ENCODE measurements at regions not wholly inside any gene's neighbourhood (a gene's known extent, or its start where the extent isn't known, plus 50 kb on each side); places are given as distances from the start of the nearest gene placed in this dataset.

GRCh38 chr15:38042707-38043445, 108.4 kb downstream of the TMCO5A start:
- no peak for DNase-seq (ENCODE audit: extremely low read depth, low read depth)
- TF ChIP-seq, protein P1, sequence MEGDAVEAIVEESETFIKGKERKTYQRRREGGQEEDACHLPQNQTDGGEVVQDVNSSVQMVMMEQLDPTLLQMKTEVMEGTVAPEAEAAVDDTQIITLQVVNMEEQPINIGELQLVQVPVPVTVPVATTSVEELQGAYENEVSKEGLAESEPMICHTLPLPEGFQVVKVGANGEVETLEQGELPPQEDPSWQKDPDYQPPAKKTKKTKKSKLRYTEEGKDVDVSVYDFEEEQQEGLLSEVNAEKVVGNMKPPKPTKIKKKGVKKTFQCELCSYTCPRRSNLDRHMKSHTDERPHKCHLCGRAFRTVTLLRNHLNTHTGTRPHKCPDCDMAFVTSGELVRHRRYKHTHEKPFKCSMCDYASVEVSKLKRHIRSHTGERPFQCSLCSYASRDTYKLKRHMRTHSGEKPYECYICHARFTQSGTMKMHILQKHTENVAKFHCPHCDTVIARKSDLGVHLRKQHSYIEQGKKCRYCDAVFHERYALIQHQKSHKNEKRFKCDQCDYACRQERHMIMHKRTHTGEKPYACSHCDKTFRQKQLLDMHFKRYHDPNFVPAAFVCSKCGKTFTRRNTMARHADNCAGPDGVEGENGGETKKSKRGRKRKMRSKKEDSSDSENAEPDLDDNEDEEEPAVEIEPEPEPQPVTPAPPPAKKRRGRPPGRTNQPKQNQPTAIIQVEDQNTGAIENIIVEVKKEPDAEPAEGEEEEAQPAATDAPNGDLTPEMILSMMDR (IDR thresholded peaks at IDR 0.05; ENCODE audit: low read depth, low read length, missing control alignments), result no peak
- no peak overlapping the region for H3K4me3 ChIP-seq (replicated peaks; ENCODE audit: low read depth, low read length)

DNA sequence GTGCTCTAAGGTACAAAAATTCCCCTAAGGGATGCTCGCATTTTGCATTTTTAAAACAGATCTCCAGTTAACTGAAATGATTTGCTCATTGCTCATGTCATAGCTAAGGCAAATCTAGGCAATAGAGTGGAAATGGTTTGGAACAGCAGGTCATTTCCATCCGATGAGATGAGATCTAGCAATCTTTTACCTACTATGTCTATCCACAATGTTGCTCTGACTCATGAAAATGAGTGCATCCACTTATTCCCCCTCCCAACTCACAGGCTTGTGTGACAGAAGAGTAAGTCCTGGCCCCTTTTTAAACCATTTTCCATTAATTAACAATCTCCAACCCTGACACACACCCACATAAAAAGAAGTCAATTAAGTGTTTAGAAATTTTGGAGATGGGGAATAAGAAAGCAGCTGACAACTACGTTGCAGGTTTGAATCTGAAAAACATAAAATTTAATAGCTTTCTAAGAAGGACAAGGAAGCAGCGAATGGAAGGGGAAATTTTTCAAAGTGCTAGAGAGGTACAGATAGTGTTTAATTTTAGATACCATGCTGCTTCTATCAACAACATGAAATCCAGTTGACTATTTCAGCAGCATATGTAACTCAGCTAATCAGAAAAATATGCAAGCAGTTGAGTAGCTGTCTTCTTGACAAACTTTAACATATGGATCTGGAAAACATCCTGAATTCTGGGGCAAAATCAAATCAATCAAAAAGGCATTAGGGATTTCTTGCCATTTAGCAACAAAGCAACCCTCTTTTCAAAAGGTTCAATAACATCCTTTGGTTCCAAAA, 112.0 kb downstream of the TMCO5A start:
- H3K4me3 ChIP-seq (replicated peaks; ENCODE audit: low read depth, low read length), result no peak overlapping the region
- no peak for DNase-seq (ENCODE audit: extremely low read depth, low read depth)
- TF ChIP-seq, protein P1 (IDR thresholded peaks at IDR 0.05; ENCODE audit: low read depth, low read length, missing control alignments), result no peak

GRCh38 chr15:38048001-38048455, 113.6 kb downstream of the TMCO5A start:
- DNase-seq (ENCODE audit: extremely low read depth, low read depth), result no peak
- TF ChIP-seq, protein P1 (IDR thresholded peaks at IDR 0.05; ENCODE audit: low read depth, low read length, missing control alignments), result no peak

DNA sequence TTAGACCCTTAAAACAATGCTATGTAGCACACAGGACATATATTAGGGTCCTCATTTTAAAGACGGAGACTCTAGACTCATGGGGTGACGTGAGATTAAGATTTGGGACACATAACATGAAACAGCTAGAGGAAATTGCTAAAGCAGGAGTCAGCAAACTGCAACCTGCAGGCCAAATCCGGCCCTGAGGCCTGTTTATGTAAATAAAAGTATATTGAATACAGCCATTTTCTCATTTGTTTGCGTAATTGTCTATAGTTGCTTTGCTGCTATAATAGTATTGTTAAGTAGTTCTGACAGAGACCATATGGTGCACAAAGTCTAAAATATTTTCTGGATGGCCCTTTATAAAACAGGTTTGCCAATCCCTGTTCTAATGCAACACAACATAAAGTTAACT, 115.5 kb downstream of the TMCO5A start:
- H3K4me3 ChIP-seq (replicated peaks; ENCODE audit: low read depth, low read length), result no peak overlapping the region
- TF ChIP-seq, protein P1 (IDR thresholded peaks at IDR 0.05; ENCODE audit: low read depth, low read length, missing control alignments), result no peak
- DNase-seq (ENCODE audit: extremely low read depth, low read depth), result no peak

More at GRCh38 chr15:38048001-38048455, 113.6 kb downstream of the TMCO5A start:
- H3K4me3 ChIP-seq (replicated peaks; ENCODE audit: low read depth, low read length), result no peak overlapping the region

- TF ChIP-seq, protein P1 (IDR thresholded peaks at IDR 0.05; ENCODE audit: low read depth, low read length, missing control alignments), result no peak
- no peak for DNase-seq (ENCODE audit: extremely low read depth, low read depth)
- no peak overlapping the region for H3K4me3 ChIP-seq (replicated peaks; ENCODE audit: low read depth, low read length)
Measured at GRCh38 chr15:38050529-38051448, 116.3 kb downstream of the TMCO5A start.

GRCh38 chr15:38053205-38053604, 118.8 kb downstream of the TMCO5A start:
- TF ChIP-seq, protein P1 (IDR thresholded peaks at IDR 0.05; ENCODE audit: low read depth, low read length, missing control alignments), result no peak
- H3K4me3 ChIP-seq (replicated peaks; ENCODE audit: low read depth, low read length), result no peak overlapping the region
- DNase-seq (ENCODE audit: extremely low read depth, low read depth), result no peak
